ENCODE measurements at regions not wholly inside any gene's neighbourhood (a gene's known extent, or its start where the extent isn't known, plus 50 kb on each side); places are given as distances from the start of the nearest gene placed in this dataset.
A peak's percentile ranks its signal among the peaks of the same experiment; 100 is the strongest.

- TF ChIP-seq CTCF (IDR thresholded peaks at IDR 0.05): no peak
- H3K27me3 Mint-ChIP-seq (ENCODE audit: low read depth, poor library complexity): peaks cover 6% of the 10 kb centered on the region
- no peak for DNase-seq
- peaks cover 59% of the 10 kb centered on the region for H3K4me1 Mint-ChIP-seq
- no peak overlapping the region for H3K4me3 Mint-ChIP-seq
- H3K36me3 Mint-ChIP-seq (ENCODE audit: low read depth): no peaks in the 10 kb centered on the region
- H3K9me3 Mint-ChIP-seq: no peaks in the 10 kb centered on the region
- H3K27ac Mint-ChIP-seq: no peak overlapping the region
Observed at GRCh38 chr17:77358801-77359200, 218.0 kb downstream of the SEC14L1 start.

GRCh38 chr17:77359236-77359635 lies 218.5 kb downstream of the SEC14L1 start:
- peaks cover 59% of the 10 kb centered on the region for H3K4me1 Mint-ChIP-seq
- H3K27ac Mint-ChIP-seq: no peak overlapping the region
- no peaks in the 10 kb centered on the region for H3K9me3 Mint-ChIP-seq
- no peak for DNase-seq
- no peak for TF ChIP-seq CTCF (IDR thresholded peaks at IDR 0.05)
- peaks cover 6% of the 10 kb centered on the region for H3K27me3 Mint-ChIP-seq (ENCODE audit: low read depth, poor library complexity)
- H3K36me3 Mint-ChIP-seq (ENCODE audit: low read depth): no peaks in the 10 kb centered on the region
- no peak overlapping the region for H3K4me3 Mint-ChIP-seq

- Mint-ChIP-seq H3K4me3 (no peak overlapping the region), H3K9me3 (no peaks in the 10 kb centered on the region), H3K36me3 (ENCODE audit: low read depth) (no peaks in the 10 kb centered on the region), H3K4me1 (peaks cover 74% of the 10 kb centered on the region), H3K27ac (peak overlapping the region; percentile 49), H3K27me3 (ENCODE audit: low read depth, poor library complexity) (peaks cover 6% of the 10 kb centered on the region)
- TF ChIP-seq CTCF (IDR thresholded peaks at IDR 0.05): no peak
- no peak for DNase-seq
Observed at GRCh38 chr17:77361986-77362620, 221.3 kb downstream of the SEC14L1 start.

DNA sequence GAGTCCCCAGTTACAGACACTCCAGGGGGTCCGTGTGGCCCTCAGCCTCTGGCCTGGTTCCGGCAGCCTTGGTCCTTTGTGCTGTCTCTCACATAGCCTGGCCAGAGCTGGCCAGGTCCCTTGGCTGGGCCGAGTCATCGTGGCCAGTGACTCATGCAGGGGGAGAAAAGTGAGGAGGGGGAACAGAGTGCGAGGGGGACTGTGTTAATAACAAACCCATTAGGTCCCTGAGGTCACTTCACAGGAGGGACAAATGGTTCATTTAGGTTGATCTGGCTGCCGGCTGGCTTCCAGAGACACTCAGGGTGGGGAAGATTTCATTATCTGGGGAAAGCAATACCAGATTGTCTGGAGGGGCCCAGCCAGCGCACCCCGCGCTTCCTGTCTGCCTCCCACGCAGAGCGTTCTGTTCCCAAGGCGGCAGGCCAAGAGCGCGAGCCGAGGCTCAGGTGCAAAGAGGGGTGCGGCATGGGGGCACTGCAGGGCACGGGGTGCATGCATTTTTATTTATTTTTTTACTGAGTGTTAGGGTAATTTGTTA lies 223.1 kb downstream of the SEC14L1 start:
- H3K9me3 Mint-ChIP-seq: no peaks in the 10 kb centered on the region
- peaks cover 3% of the 10 kb centered on the region for H3K27me3 Mint-ChIP-seq (ENCODE audit: low read depth, poor library complexity)
- H3K36me3 Mint-ChIP-seq (ENCODE audit: low read depth): peaks cover 4% of the 10 kb centered on the region
- H3K4me1 Mint-ChIP-seq: peaks cover 67% of the 10 kb centered on the region
- H3K4me3 Mint-ChIP-seq: no peak overlapping the region
- no peak for DNase-seq
- no peak for TF ChIP-seq CTCF (IDR thresholded peaks at IDR 0.05)
- peak overlapping the region; percentile 94 for H3K27ac Mint-ChIP-seq

DNA sequence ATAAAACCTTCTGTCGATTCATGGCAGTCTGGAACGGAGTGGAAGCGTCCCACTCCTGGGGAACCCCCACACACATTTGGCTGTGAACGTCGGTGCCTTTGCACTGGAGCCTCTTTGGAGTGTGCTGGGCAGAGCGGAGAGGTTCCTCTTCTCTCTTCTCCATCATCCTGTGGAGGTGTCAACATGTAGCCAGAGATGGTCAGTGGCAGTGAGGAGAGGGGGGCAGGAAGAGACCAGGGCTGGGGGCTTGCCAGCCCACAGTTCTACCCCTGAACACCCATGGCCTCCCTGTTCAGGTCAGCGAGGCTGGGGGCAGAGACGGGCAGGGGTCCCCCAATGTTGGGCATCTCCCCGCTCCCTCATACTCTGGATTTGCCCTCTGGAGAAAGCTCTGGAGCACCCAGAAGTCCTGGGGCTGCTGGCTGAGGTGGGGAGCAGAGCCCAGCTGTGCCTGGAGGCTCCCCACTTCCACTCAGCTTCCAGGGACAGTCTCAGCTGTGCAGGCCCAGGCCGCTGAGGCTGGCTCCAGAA lies 223.7 kb downstream of the SEC14L1 start:
- Mint-ChIP-seq H3K27me3 (ENCODE audit: low read depth, poor library complexity) (peaks cover 3% of the 10 kb centered on the region), H3K9me3 (no peaks in the 10 kb centered on the region), H3K36me3 (ENCODE audit: low read depth) (peaks cover 4% of the 10 kb centered on the region), H3K27ac (peak overlapping the region; percentile 30), H3K4me1 (peaks cover 66% of the 10 kb centered on the region), H3K4me3 (no peak overlapping the region)
- TF ChIP-seq CTCF (IDR thresholded peaks at IDR 0.05): no peak
- no peak for DNase-seq
